ENCODE measurements at regions not wholly inside any gene's neighbourhood (a gene's known extent, or its start where the extent isn't known, plus 50 kb on each side); places are given as distances from the start of the nearest gene placed in this dataset.
"Not testable (repeated sequence)": the region's sequence is repeated elsewhere in the genome, so short reads cannot be mapped to it uniquely, and the experiment has no call there.

DNA sequence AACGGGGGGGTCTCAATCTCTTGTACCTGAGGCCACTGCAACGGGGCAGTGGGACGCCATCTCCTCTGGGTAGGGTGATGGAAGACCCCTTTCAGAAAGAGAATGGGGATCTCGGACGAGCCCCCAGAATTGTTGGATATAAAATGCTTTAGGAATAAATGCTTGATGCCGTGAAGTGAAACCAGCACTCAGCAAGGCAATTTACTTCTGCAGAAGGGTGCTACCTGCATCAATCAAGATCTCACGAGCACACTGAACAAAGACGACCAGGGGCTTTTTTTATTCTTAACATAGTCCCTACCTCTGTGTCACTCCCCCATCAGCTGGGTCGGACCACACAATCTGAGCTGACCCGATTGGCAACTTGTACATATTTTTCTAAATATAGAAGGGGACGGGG lies 203.6 kb upstream of the TBX18 start:
- POLR2A ChIA-PET, result no interaction called here
- CTCF ChIA-PET, result interaction anchor here (1.1 kb wide), 1 partner anchor 21 kb away, joined by 3 read pairs; no protein-coding TSS in a partner anchor
- no peak for DNase-seq (ENCODE audit: extremely low spot score)
- TF ChIP-seq, protein P1, sequence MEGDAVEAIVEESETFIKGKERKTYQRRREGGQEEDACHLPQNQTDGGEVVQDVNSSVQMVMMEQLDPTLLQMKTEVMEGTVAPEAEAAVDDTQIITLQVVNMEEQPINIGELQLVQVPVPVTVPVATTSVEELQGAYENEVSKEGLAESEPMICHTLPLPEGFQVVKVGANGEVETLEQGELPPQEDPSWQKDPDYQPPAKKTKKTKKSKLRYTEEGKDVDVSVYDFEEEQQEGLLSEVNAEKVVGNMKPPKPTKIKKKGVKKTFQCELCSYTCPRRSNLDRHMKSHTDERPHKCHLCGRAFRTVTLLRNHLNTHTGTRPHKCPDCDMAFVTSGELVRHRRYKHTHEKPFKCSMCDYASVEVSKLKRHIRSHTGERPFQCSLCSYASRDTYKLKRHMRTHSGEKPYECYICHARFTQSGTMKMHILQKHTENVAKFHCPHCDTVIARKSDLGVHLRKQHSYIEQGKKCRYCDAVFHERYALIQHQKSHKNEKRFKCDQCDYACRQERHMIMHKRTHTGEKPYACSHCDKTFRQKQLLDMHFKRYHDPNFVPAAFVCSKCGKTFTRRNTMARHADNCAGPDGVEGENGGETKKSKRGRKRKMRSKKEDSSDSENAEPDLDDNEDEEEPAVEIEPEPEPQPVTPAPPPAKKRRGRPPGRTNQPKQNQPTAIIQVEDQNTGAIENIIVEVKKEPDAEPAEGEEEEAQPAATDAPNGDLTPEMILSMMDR (IDR thresholded peaks at IDR 0.05; ENCODE audit: control extremely low read depth, extremely low read depth, low read depth, missing control alignments), result no peak

DNA sequence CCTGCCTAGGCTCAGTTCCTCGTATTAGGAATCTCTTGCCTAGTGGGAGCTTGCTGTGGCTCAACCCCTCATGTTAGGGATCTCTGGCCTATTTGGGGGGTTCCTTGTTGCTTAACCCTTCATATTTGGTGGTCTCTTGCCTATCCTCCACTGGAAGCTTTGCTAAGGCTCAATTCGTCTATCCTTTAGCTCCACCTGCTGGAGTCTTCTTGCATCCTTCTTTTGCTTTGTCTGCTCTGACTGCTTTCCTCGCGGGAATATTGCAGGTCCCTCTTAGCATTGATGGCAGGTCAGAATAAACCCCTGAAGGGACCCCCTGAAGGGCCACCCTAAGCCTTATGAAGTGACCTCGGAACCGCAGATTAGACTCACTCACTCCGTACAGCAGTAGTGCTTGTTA lies 203.0 kb upstream of the TBX18 start:
- DNase-seq (ENCODE audit: extremely low spot score), result peak; percentile 9
- POLR2A ChIA-PET, result no interaction called here
- TF ChIP-seq, protein P1 (IDR thresholded peaks at IDR 0.05; ENCODE audit: control extremely low read depth, extremely low read depth, low read depth, missing control alignments), result no peak
- CTCF ChIA-PET, result no interaction called here

DNA sequence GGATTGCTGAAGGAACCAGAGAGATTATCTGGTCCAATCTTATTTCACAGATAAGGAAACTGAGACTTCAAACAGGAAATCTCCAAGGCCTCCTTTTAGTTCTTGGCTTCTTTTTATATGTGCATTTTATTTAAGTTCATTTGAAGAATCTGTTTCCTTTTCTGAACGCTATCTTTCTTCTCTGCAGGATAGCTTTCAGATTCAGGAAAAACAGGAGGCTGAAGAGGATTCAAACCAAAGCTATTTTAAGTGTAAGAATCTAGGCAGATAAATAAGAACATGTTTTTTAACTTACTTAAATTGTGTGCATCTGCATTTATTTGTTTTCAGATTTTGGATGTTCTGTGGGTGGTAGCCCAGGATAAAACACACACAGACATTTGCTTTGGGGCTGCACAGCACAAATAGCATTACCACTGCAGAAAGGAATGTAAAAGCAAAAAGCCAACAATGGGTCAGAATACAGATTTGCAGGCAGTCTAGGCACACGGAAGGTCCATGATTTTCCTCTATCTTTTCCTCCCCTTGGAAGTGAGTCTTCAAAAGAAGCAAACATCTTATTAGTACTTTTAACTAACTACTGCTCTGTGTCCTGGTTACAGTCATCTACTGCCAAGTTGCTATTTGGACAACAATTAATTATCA lies 188.8 kb upstream of the TBX18 start:
- no peak for DNase-seq (ENCODE audit: extremely low spot score)
- ChIA-PET CTCF (no interaction called here), POLR2A (no interaction called here)
- TF ChIP-seq, protein P1 (IDR thresholded peaks at IDR 0.05; ENCODE audit: control extremely low read depth, extremely low read depth, low read depth, missing control alignments), result no peak

DNA sequence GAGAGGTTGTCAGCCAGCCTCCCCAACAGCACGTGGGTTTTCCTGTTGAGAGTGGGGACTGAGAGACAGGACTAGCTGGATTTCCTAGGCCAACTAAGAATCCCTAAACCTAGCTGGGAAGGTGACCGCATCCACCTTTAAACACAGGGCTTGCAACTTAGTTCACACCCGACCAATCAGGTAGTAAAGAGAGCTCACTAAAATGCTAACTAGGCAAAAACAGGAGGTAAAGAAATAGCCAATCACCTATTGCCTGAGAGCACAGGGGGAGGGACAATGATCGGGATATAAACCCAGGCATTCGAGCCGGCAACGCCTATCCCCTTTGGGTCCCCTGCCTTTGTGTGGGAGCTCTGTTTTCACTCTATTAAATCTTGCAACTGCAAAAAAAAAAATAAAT lies 180.5 kb upstream of the TBX18 start:
- POLR2A ChIA-PET; DNase-seq (ENCODE audit: extremely low spot score); CTCF ChIA-PET: not testable (repeated sequence)

DNA sequence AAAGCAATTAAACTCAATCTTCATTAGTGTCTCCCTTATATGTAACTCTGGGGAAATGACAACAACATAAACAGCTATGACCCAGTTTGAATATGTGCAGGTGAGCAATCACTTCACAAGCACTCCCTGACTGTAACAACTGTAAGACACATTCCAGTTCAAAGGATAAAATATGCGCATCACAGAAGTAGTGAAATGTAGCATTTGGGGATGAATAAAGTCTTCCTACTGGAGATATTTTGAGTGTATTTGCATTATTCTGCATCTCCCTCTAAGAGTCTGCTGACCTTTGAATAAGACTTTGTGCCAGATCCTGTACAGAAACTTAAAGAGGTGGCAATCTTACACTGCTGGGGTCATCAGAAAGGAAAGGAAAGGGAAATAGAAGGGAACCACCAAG lies 179.5 kb upstream of the TBX18 start:
- ChIA-PET POLR2A (no interaction called here), CTCF (no interaction called here)
- DNase-seq (ENCODE audit: extremely low spot score), result no peak
- TF ChIP-seq, protein P1 (IDR thresholded peaks at IDR 0.05; ENCODE audit: control extremely low read depth, extremely low read depth, low read depth, missing control alignments), result no peak

DNA sequence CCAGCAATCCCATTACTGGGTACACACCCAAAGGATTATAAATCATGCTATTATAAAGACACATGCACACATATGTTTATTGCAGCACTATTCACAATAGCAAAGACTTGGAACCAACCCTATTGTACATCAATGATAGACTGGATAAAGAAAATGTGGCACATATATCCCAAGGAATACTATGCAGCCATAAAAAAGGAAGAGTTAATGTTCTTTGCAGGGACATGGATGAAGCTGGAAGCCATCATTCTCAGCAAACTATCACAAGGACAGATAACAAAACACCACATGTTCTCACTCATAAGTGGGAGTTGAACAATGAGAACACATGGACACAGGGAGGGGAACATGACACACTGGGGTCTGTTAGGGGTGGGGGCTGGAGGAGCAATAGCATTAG lies 177.2 kb upstream of the TBX18 start:
- CTCF ChIA-PET, result not testable (repeated sequence)

DNA sequence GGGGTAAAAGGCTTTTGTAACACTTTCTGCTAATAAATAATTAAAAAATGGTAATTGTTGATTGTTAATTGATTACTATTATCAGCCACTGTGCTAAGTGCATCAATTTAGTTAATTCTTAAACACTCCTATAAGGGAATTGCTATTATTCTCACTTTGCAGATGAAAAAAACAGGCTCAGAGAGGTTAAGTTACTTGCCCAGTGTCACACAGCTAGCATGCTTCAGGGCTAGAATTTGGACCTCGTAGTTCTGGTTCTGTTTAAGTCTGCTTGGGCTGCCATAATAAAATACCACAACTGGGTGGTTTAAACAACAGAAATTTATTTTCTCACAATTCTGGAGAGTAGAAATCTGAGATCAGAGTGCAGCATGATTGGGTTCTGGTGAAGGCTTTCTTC lies 164.8 kb upstream of the TBX18 start:
- POLR2A ChIA-PET, result no interaction called here
- CTCF ChIA-PET, result no interaction called here
- TF ChIP-seq, protein P1 (IDR thresholded peaks at IDR 0.05; ENCODE audit: control extremely low read depth, extremely low read depth, low read depth, missing control alignments), result no peak
- no peak for DNase-seq (ENCODE audit: extremely low spot score)

More for the DNA sequence above, 177.2 kb upstream of the TBX18 start:
- DNase-seq (ENCODE audit: extremely low spot score); POLR2A ChIA-PET: not testable (repeated sequence)

DNA sequence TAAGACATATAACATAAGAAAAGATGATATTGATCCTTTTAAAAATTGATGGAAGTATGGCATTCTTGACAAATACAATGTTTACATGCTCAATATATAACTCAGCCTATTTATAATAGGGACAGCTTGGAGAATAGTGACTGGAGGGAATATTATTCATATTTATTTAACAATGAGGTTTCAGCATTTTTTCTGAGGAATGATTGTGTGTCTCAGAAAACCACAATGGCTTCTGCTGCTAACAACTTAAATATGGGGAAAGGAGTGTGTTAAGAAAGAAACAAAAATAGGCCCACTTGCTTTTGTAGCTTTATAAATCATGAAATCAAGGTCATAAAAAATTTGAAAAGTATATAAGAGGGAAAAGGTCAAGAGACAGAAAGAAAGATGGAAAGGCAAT lies 163.2 kb upstream of the TBX18 start:
- CTCF ChIA-PET, result no interaction called here
- TF ChIP-seq, protein P1 (IDR thresholded peaks at IDR 0.05; ENCODE audit: control extremely low read depth, extremely low read depth, low read depth, missing control alignments), result no peak
- no peak for DNase-seq (ENCODE audit: extremely low spot score)
- POLR2A ChIA-PET, result no interaction called here

Measured in GM10248 (cell line).